ENCODE measurements at regions not wholly inside any gene's neighbourhood (a gene's known extent, or its start where the extent isn't known, plus 50 kb on each side); places are given as distances from the start of the nearest gene placed in this dataset.
A peak's percentile ranks its signal among the peaks of the same experiment; 100 is the strongest.

GRCh38 chr2:42895791-42896135 is 103.4 kb upstream of the HAAO start:
- DNase-seq (ENCODE audit: low spot score) = no peak

- no peak for DNase-seq (ENCODE audit: low spot score)
These were observed 102.9 kb upstream of the HAAO start for GRCh38 chr2:42895134-42895790.

GRCh38 chr2:42893047-42893758 is 100.8 kb upstream of the HAAO start:
- no peak for DNase-seq (ENCODE audit: low spot score)

GRCh38 chr2:42890791-42891355 is 98.5 kb upstream of the HAAO start:
- DNase-seq (ENCODE audit: low spot score) = no peak

GRCh38 chr2:42888321-42889245 is 96.2 kb upstream of the HAAO start:
- no peak for DNase-seq (ENCODE audit: low spot score)

- DNase-seq (ENCODE audit: low spot score) = no peak
These were observed 94.5 kb upstream of the HAAO start for GRCh38 chr2:42886921-42887320.

- peak; percentile 48 for DNase-seq (ENCODE audit: low spot score)
These were observed 90.4 kb upstream of the HAAO start for GRCh38 chr2:42882756-42883155.

- no peak for DNase-seq (ENCODE audit: low spot score)
These were observed 89.3 kb upstream of the HAAO start for GRCh38 chr2:42881732-42882131.

- DNase-seq (ENCODE audit: low spot score) = no peak
These were observed 88.6 kb upstream of the HAAO start for GRCh38 chr2:42880738-42881690.

- no peak for DNase-seq (ENCODE audit: low spot score)
These were observed 87.7 kb upstream of the HAAO start for GRCh38 chr2:42879913-42880737.

GRCh38 chr2:42879121-42879705 is 86.8 kb upstream of the HAAO start:
- no peak for DNase-seq (ENCODE audit: low spot score)

GRCh38 chr2:42878581-42878980 is 86.2 kb upstream of the HAAO start:
- no peak for DNase-seq (ENCODE audit: low spot score)

- DNase-seq (ENCODE audit: low spot score) = no peak
These were observed 85.6 kb upstream of the HAAO start for GRCh38 chr2:42877936-42878335.

GRCh38 chr2:42877511-42877910 is 85.1 kb upstream of the HAAO start:
- no peak for DNase-seq (ENCODE audit: low spot score)

GRCh38 chr2:42876326-42876751 is 84.0 kb upstream of the HAAO start:
- DNase-seq (ENCODE audit: low spot score) = no peak

GRCh38 chr2:42875880-42876279 is 83.5 kb upstream of the HAAO start:
- DNase-seq (ENCODE audit: low spot score) = no peak

GRCh38 chr2:42874949-42875801 is 82.8 kb upstream of the HAAO start:
- DNase-seq (ENCODE audit: low spot score) = no peak

- DNase-seq (ENCODE audit: low spot score) = no peak
These were observed 80.3 kb upstream of the HAAO start for GRCh38 chr2:42872721-42873120.

GRCh38 chr2:42871372-42871771 is 79.0 kb upstream of the HAAO start:
- DNase-seq (ENCODE audit: low spot score) = no peak
